HG02870 (cell line): ENCODE measurements at regions not wholly inside any gene's neighbourhood (a gene's known extent, or its start where the extent isn't known, plus 50 kb on each side); places are given as distances from the start of the nearest gene placed in this dataset.
A peak's percentile ranks its signal among the peaks of the same experiment; 100 is the strongest.

ENCODE experiments used
- ATAC-seq: cut with Tn5 transposase; IDR thresholded peaks from one replicate; pipeline ENCODE4 v1.9.1; 2021; ENCODE audit warnings: mild to moderate bottlenecking, moderate library complexity; ENCODE audit not compliant: unreplicated experiment

- no peak for ATAC-seq
Observed at GRCh38 chr16:55949518-55949917, 74.3 kb upstream of the CES5A start.

- ATAC-seq, result no peak
Observed at GRCh38 chr16:55948230-55948629, 73.1 kb upstream of the CES5A start.

- ATAC-seq, result no peak
Observed at GRCh38 chr16:55947366-55947765, 72.2 kb upstream of the CES5A start.

GRCh38 chr16:55944377-55944802 is 69.2 kb upstream of the CES5A start:
- ATAC-seq, result peak; percentile 48

- no peak for ATAC-seq
Observed at GRCh38 chr16:55943267-55943666, 68.1 kb upstream of the CES5A start.

GRCh38 chr16:55942821-55943220 is 67.6 kb upstream of the CES5A start:
- no peak for ATAC-seq

GRCh38 chr16:55941552-55941951 is 66.4 kb upstream of the CES5A start:
- ATAC-seq, result no peak

- ATAC-seq, result no peak
Observed at GRCh38 chr16:55938126-55938525, 63.0 kb upstream of the CES5A start.

- ATAC-seq, result no peak
Observed at GRCh38 chr16:55933038-55933437, 57.9 kb upstream of the CES5A start.

GRCh38 chr16:55930036-55930435 is 54.9 kb upstream of the CES5A start:
- ATAC-seq, result no peak

- no peak for ATAC-seq
Observed at GRCh38 chr16:55929181-55929580, 54.0 kb upstream of the CES5A start.

- ATAC-seq, result no peak
Observed at GRCh38 chr16:55925242-55925641, 50.1 kb upstream of the CES5A start.
